HFFc6 (cell line): ENCODE measurements at regions not wholly inside any gene's neighbourhood (a gene's known extent, or its start where the extent isn't known, plus 50 kb on each side); places are given as distances from the start of the nearest gene placed in this dataset.

Experiments
- DNase-seq: peaks from one replicate; pipeline ENCODE4 v3.0.0-alpha.2; 2018
- H3K27ac Mint-ChIP-seq: 2 replicates; pipeline ENCODE4 v1.8.0; 2020; ENCODE audit warnings: mild to moderate bottlenecking, mixed read lengths
- H3K27me3 Mint-ChIP-seq: 2 replicates; pipeline ENCODE4 v1.8.0; 2021; ENCODE audit warnings: mild to moderate bottlenecking, moderate library complexity, mixed read lengths; ENCODE audit not compliant: insufficient read depth
- H3K36me3 Mint-ChIP-seq: 2 replicates; pipeline ENCODE4 v1.8.0; 2021; ENCODE audit warnings: low read depth, mixed read lengths
- H3K4me1 Mint-ChIP-seq: 2 replicates; pipeline ENCODE4 v1.8.0; 2020; ENCODE audit warnings: low read depth, mixed read lengths
- H3K4me3 Mint-ChIP-seq: 2 replicates; pipeline ENCODE4 v1.8.0; 2020; ENCODE audit warnings: mild to moderate bottlenecking, moderate library complexity, mixed read lengths
- H3K9me3 Mint-ChIP-seq: 2 replicates; pipeline ENCODE4 v1.8.0; 2020; ENCODE audit warnings: mild to moderate bottlenecking, mixed read lengths
- CTCF ChIP-seq: fragments of 200-600 bp; sonication (generic); IDR thresholded peaks from 2 replicates; pipeline ENCODE4 v1.5.0; 2021; ENCODE audit warnings: antibody characterized with exemption, mild to moderate bottlenecking

DNA sequence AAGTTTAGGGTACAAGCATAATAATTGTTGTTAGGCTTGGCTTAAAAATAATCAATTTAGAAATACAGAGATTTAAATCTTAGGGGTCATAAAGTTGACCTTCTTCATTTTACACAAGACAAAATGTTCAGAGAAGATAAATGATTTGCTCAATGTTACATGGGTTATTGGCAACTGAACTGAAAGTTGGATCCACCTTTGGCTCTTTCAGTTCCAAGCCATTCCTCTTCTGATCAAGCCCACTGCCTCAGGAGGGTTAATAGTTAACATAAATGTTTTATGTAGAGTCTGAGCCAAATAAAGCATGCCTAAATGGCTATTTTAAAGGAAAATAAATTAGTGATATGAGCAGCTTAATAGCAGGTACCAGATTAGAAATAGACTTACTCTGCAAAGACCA lies 79.1 kb upstream of the RHOBTB1 start:
- no peak overlapping the region for H3K27ac Mint-ChIP-seq
- H3K36me3 Mint-ChIP-seq, result no peaks in the 10 kb centered on the region
- no peaks in the 10 kb centered on the region for H3K9me3 Mint-ChIP-seq
- TF ChIP-seq CTCF, result no peak
- no peaks in the 10 kb centered on the region for H3K4me1 Mint-ChIP-seq
- no peak for DNase-seq
- H3K27me3 Mint-ChIP-seq, result no peaks in the 10 kb centered on the region
- no peak overlapping the region for H3K4me3 Mint-ChIP-seq

DNA sequence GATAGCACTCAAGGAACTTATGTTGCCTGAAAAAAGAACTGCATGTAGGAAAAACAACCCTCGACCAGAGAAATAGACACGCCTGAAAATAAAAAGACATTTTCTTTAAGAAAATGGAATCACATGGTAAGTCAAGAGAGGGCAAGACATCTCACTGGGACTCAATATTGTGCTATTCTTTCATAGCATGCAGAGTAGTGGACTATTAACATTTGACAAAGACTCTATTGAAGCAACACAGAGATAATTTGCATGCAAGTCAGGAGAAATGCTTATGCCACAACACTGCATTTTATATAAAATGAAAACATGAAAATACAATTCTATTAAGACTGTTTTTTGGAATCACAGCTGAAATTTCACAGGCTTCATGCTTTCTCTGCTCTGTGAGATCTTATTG lies 77.9 kb upstream of the RHOBTB1 start:
- H3K27ac Mint-ChIP-seq, result no peak overlapping the region
- no peaks in the 10 kb centered on the region for H3K27me3 Mint-ChIP-seq
- H3K36me3 Mint-ChIP-seq, result no peaks in the 10 kb centered on the region
- no peaks in the 10 kb centered on the region for H3K4me1 Mint-ChIP-seq
- no peak overlapping the region for H3K4me3 Mint-ChIP-seq
- no peak for TF ChIP-seq CTCF
- H3K9me3 Mint-ChIP-seq, result no peaks in the 10 kb centered on the region
- DNase-seq, result no peak

DNA sequence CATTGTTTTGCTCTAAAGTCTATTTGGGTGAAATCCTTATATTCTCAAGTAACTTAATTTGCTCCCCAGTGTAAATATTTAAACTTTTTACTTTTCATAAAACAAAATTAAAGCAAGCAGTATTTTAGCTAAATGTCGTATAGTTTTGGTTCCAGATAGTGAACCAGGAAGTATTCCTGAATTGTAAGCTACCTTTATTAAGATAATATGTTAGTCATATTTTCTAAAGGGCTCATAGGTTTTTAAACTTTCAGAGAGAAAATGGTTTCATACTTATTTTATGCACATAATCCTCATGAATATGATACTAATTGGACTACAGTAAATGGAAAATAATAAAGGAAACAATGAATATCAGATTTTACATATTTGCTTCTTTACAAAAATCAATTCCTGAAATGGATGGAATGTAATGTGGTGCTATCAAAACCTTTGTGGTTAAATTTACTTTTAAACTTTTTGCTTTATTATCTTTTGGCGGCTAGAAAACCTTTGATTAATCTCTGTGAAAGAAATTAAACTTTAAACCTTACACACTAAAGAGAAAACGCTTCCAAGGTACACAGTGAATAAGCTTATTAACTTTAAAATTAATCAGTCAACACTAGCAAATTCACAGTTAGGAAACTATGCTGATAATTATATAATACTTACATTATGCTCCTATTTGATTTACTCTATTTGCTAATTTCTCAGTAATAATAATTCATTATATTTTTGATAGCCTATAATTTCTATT lies 76.6 kb upstream of the RHOBTB1 start:
- Mint-ChIP-seq H3K9me3 (no peaks in the 10 kb centered on the region), H3K4me3 (no peak overlapping the region), H3K4me1 (no peaks in the 10 kb centered on the region), H3K27ac (no peak overlapping the region), H3K27me3 (0 out of 2 replicates have a peak, but pooled peaks cover 2% of the 10 kb centered on the region), H3K36me3 (no peaks in the 10 kb centered on the region)
- no peak for DNase-seq
- TF ChIP-seq CTCF, result no peak

GRCh38 chr10:61018146-61018545 lies 74.2 kb upstream of the RHOBTB1 start:
- Mint-ChIP-seq H3K4me3 (no peak overlapping the region), H3K36me3 (no peaks in the 10 kb centered on the region), H3K27ac (no peak overlapping the region), H3K27me3 (peaks cover 9% of the 10 kb centered on the region; the same call in 1 of the 2 replicates), H3K9me3 (no peaks in the 10 kb centered on the region), H3K4me1 (no peaks in the 10 kb centered on the region)
- no peak for TF ChIP-seq CTCF
- no peak for DNase-seq

- no peak for DNase-seq
- H3K27ac Mint-ChIP-seq, result no peak overlapping the region
- H3K27me3 Mint-ChIP-seq, result peaks cover 9% of the 10 kb centered on the region; the same call in 1 of the 2 replicates
- no peaks in the 10 kb centered on the region for H3K36me3 Mint-ChIP-seq
- TF ChIP-seq CTCF, result no peak
- H3K4me1 Mint-ChIP-seq, result no peaks in the 10 kb centered on the region
- H3K4me3 Mint-ChIP-seq, result no peak overlapping the region
- no peaks in the 10 kb centered on the region for H3K9me3 Mint-ChIP-seq
Observed at GRCh38 chr10:61016630-61017029, 72.6 kb upstream of the RHOBTB1 start.
